Hepatic stellate cell (primary cell): ENCODE measurements at regions not wholly inside any gene's neighbourhood (a gene's known extent, or its start where the extent isn't known, plus 50 kb on each side); places are given as distances from the start of the nearest gene placed in this dataset.
"Not testable (repeated sequence)": the region's sequence is repeated elsewhere in the genome, so short reads cannot be mapped to it uniquely, and the experiment has no call there.

Experiments
- DNase-seq: peaks from one replicate; pipeline ENCODE4 v3.0.0; 2011; ENCODE audit warnings: low spot score

GRCh38 chrX:4675686-4676300 lies 962.3 kb upstream of the PRKX start:
- DNase-seq = no peak

GRCh38 chrX:4674028-4674782 lies 960.8 kb upstream of the PRKX start:
- DNase-seq = no peak

- DNase-seq = no peak
These were observed 957.9 kb upstream of the PRKX start for GRCh38 chrX:4671344-4671743.

- DNase-seq = no peak
These were observed 957.2 kb upstream of the PRKX start for GRCh38 chrX:4670606-4671005.

GRCh38 chrX:4668802-4669536 lies 955.5 kb upstream of the PRKX start:
- DNase-seq = no peak

- DNase-seq = no peak
These were observed 949.6 kb upstream of the PRKX start for GRCh38 chrX:4663085-4663484.

- no peak for DNase-seq
These were observed 948.3 kb upstream of the PRKX start for GRCh38 chrX:4661771-4662170.

- DNase-seq = no peak
These were observed 943.0 kb upstream of the PRKX start for GRCh38 chrX:4656419-4656818.

- DNase-seq = no peak
These were observed 942.3 kb upstream of the PRKX start for GRCh38 chrX:4655743-4656142.

GRCh38 chrX:4642114-4642513 lies 928.7 kb upstream of the PRKX start:
- no peak for DNase-seq

- no peak for DNase-seq
These were observed 924.6 kb upstream of the PRKX start for GRCh38 chrX:4638036-4638435.

GRCh38 chrX:4627414-4627813 lies 914.0 kb upstream of the PRKX start:
- no peak for DNase-seq

GRCh38 chrX:4622486-4623167 lies 909.2 kb upstream of the PRKX start:
- no peak for DNase-seq

- not testable (repeated sequence) for DNase-seq
These were observed 900.2 kb upstream of the PRKX start for GRCh38 chrX:4613651-4614050.

- DNase-seq = no peak
These were observed 875.4 kb upstream of the PRKX start for GRCh38 chrX:4588893-4589292.

GRCh38 chrX:4588466-4588865 lies 875.0 kb upstream of the PRKX start:
- DNase-seq = no peak

GRCh38 chrX:4588056-4588455 lies 874.6 kb upstream of the PRKX start:
- DNase-seq = no peak

- no peak for DNase-seq
These were observed 866.5 kb upstream of the PRKX start for GRCh38 chrX:4579999-4580398.

GRCh38 chrX:4579480-4579879 lies 866.0 kb upstream of the PRKX start:
- no peak for DNase-seq

- no peak for DNase-seq
These were observed 859.2 kb upstream of the PRKX start for GRCh38 chrX:4572691-4573090.

GRCh38 chrX:4570151-4570550 lies 856.7 kb upstream of the PRKX start:
- no peak for DNase-seq

- DNase-seq = no peak
These were observed 846.7 kb upstream of the PRKX start for GRCh38 chrX:4560192-4560591.

GRCh38 chrX:4550018-4550417 lies 836.6 kb upstream of the PRKX start:
- DNase-seq = no peak
